ENCODE measurements at regions not wholly inside any gene's neighbourhood (a gene's known extent, or its start where the extent isn't known, plus 50 kb on each side); places are given as distances from the start of the nearest gene placed in this dataset.
"Not testable (repeated sequence)": the region's sequence is repeated elsewhere in the genome, so short reads cannot be mapped to it uniquely, and the experiment has no call there.

DNA sequence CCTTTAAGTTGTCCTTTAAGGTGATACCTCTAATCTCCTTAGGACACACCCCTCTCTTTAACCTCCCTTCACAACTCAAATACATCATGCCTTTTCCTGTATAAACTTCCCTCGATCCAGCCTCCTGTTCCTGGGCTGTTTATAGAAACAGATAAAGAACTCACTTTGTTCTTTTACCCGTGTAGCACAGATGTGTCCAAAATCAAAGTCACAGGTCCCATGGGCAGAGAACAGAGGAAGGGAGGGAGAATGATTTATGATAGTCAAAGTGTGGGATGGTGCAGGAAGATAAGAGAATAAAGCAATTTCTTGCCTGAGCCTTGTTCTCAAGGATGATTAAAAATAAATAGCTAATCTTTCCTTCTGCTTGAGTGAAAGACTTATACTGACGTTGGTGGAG lies 50.3 kb upstream of the CABCOCO1 start:
- DNase-seq: peak; percentile 7

DNA sequence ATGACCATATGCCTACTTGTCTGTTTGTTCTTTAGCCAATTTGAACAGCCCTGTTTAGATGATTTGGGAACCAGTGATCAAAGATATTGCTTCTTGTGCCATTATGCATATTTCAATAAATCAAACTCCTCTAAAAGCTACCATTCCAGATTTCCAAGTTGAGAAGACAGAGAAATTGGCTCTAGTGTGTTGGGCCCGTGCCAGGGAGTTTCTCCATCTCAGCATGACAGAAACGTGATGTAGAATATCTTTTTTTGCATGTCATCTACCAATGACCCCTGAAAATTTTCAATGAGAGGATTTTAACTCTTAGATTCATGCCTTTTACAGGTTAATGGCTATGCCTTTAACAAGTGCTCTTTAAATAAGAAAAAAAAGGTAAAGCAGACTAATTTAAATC lies 50.7 kb upstream of the CABCOCO1 start:
- no peak for DNase-seq

DNA sequence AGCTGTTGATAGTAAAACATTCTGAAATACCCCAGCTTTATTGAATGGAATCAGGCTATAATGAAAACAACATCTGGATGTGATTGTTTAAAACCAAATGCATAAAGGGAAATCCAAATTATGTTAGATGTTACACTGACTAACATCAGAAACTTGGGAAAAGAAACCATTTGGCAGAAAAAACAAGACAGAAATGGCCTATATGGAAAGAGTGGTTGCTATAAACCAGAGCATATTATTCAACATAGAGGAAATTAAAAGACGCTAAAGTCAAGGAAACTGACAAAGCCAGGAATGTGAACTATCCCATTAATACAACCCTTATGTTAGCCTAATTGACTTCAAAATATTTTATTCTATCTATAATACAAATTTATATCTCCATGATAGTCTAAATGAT lies 53.0 kb upstream of the CABCOCO1 start:
- DNase-seq: no peak

DNA sequence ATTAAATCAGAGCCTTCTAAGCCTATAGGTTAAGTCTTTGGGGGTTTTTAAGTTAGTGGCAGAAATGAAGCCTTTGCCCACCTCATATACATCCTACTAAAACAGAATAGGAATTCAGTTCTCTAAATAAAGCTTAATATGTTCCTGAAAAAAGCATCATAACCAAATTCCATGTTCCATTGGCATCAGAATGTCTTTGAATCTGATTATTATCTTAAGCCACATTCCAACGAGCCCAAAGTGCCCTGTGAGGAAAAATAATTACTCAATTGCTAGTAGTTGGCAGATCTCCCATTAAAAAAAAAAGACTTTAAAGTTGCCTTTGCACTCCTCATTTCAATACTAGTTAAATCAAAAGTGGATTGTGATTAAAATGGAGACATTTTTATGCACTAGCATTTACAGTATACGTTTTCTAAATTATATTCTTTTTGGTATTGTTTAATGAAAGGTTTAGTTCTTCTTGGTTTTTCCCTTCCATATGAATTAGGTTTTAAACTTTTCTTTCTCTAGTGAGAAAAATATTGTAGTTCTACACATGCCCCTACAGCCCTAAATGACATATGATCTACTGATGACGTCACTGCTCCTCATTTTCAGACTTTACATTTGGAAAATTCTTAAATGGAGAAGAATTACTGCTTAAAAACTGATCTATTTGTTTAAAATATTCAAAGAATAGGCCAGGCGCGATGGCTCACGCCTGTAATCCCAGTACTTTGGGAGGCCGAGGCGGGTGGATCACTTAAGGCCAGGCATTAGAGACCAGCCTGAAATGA lies 54.3 kb upstream of the CABCOCO1 start:
- DNase-seq: no peak

DNA sequence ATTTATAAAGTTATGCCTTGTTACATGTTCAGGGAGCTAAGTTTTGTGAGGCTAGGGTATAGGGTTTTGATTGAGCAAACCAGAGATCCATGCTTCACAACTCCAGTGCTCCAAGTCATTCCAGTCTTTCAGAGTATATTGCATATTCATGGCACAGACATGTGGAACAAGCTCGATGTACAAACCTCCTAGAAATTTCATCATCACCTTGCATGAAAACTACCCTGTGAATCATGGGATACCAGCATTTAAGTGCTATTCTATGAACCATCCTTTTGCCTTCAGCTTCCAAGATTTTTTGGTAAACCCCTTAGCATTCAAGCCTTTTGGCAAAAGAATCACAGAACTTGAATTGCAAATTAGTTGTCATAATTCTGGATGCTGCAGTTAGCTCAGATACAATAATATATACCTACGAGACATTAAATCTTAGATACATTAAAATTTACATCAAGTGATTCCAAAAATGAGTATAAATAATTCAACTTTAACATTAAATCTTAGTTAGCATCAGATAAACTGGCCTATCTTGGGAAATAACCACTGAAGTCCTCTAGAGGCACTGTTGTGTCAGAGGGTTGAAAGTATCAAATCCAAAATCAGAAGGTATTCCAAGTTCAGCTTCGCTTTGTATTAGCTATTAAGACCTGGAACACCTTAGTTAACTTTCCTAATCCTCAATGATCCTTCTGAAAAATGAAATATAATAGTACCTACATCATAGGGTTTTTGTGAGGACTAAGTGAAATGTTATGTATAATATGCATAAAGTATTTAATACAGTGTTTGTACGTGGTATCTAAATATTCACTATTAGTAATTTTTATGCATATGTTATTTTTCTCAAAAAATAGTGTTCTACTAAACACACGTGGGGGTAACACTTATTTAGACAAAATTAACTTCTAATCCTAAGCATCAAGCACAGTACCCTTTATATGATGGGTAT lies 55.5 kb upstream of the CABCOCO1 start:
- peak; percentile 32 for DNase-seq

DNA sequence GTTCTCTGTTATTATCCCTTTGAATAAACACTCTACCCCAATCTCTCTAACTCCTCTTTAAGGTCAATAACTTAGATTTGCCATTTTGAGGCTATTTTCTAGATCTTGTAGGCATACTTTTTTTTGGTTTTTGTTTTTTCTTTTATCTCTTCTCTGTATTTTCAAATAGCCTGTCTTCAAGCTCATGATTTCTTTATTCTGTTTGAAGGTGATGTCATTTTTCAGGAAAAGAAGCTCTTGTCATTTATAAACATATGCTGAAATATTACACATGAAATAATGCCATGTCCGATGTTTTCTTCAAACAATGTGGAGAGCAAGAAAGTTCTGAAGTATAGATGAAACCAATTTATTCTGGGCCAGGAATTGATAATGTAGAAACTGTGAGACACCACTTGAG lies 57.5 kb upstream of the CABCOCO1 start:
- no peak for DNase-seq

DNA sequence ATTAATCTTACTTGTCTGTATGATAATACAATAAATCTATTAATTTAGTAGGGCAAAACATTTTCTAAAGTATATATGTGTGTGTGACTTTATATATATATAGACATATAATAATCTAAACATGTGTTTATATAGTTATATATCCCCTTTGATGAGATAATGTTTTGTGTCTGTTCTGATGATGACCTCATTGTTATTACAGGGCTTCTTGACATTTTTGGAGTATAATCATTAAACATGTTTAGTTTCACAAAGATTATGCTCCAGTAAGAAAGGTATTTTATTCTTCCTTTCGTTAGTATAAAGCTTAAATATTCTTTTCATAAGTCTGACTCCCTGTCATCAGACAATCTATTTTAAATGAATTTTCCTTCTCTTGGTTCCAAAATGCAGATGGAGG lies 62.3 kb upstream of the CABCOCO1 start:
- DNase-seq: no peak

DNA sequence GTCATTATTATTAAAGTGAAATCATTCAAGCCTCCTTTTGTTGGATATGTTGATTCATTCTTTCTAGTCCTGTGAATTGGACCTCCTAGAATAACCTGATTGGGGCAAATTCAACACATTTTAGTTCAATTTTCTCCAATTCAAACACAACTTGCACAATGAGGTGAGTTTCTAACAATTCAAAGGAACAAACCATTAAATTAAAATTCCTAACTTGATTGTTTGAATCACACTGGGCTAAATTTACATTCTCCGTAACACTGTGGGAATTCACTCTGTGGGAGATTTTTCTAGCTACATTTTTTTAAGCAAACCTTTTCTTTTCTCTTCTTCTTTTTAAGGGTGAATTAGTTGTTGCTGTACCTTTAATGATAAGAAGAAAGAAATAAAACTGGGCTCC lies 68.3 kb upstream of the CABCOCO1 start:
- no peak for DNase-seq

DNA sequence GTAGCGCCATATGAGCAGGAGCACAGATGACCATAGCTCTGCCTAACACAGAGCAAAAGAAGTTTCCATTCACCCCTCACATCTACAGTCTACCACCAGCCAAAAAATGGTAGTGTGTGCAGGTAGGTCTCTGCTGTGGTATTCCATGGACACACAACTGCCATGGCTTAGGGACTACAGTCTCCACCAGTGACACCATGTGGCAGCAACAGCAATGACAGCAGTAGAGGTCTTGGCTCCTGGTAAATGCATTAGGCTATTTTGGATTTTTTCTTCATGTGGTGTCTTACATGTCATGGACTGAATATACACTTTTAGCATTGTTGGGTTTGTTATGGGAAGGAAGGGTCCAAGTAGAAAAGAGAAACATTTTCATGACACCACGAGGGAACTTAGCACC lies 70.1 kb upstream of the CABCOCO1 start:
- peak; percentile 43 for DNase-seq

DNA sequence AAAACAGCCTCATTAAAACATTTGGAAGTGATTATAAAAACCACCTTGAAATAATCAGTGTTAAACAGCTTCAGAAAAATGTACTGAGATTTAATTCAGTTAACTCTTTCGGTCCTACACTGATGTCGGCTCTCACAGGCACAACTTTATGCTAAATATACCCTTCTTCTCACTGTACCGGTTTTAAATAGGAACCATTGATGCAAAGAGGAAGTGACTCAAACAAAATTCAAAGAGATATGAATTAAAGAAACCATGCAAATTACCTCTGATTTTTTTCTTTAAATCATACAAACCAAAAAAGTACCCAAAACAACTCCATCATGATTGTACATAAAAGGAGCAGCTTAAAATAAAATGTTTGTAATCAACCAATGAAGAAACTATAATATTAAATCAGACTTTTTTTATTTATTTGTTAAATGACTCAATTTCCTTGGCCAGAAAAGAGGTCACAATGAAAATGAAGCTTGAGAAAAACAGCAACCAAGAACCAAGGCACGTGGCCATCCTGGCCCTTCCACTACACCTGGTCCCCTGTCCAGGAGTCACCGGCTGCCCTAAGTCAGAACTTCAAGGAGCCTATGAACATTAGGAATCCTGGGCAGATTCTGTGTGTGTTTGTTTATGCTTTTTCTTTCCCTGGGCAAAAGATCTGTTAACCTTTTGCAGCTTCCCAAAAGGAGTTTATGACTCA lies 73.0 kb upstream of the CABCOCO1 start:
- DNase-seq: no peak

DNA sequence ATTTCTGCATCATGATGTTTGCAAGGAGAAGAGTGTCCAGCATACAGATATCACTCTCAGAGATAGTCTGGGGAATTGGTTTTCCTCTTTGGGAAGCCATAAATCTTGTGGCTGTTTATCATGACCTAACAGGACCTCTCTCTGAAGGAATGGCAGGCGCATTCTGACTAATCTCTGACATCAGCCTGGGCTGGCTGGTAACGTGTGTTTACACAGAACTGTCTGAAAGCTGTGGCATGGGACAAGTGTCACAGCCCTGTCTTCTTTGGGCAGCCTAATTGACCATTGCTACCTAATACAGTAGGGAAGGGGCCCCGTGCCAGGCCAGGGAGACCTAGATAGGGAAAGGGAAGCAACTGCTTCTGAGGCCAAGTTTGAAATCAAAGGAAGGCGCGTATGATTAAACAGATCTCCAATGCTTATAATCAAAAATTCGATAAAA lies 73.9 kb upstream of the CABCOCO1 start:
- DNase-seq: peak; percentile 82

DNA sequence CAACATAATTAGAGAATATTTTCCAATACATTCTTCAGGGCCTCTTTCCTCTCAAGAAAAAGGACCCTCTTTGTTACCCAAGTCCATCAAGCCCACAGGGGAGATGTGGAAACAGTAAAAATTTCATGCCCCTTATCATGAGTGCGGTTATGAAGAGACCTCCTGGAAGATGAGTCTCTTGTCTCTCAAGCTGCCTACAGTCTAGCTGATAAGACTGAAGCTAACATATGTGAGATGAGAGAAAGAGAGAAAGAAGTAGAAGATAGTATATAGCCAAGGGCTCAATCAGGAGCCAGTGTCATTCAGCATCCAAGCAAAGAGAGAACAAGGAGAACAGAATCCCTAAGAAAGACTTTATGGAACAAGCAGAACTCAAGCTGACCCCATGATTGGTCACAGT lies 75.9 kb upstream of the CABCOCO1 start:
- no peak for DNase-seq

DNA sequence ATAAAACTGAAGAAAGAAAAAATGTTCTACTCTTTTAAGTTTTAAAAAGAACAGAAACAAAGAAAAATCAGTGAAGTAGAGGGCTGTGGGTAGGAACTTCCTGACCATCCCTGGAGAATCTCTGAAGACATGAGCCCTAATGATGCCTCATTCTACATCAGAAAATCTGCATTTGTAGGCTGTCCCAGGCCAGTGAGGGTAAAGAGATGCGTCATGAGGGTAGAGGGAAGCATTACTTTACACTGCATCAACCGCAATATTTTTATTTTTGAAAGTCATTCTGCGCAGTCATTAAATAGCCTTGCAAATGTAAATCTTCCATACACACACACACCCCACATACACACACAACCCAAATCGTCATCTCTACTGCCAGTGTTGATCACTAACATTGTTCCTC lies 82.1 kb upstream of the CABCOCO1 start:
- no peak for DNase-seq

DNA sequence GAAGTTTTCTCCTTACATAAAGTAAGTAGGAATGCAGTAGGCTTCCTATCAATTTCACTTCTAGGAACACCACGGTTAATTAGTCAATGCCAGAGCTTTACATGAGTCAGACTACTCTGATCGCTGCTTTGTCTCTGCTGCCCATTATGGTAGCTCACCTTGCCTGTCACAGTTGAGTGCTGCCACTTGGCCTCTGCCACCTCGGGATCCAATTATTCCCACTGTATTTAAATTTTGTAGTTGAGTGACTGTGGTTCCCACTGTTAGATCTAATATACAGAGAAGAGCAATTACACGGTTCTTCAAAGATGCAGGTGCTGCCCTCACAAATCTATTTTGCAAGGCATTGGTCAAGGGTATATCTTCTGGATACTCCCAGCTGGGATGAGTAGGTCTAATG lies 92.5 kb upstream of the CABCOCO1 start:
- not testable (repeated sequence) for DNase-seq

DNA sequence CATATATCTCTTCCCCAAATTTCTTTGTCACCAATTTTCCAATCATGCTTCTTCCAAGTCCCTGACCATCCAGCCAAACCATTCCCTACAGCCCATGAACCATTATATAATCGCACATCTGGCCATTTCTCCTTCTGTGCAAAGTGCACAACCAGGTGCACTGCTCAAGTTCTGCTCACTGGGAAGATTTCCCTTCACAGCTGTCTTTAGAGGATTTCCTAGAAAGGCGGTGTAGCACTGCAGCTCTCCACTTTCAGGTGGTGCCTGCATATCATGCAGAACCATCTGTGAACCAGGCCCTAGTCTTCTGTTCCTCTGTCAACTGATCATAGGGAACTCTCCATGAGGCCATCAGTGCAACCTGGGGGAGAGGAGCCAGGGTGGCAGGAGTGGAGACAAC lies 95.0 kb upstream of the CABCOCO1 start:
- DNase-seq: no peak

DNA sequence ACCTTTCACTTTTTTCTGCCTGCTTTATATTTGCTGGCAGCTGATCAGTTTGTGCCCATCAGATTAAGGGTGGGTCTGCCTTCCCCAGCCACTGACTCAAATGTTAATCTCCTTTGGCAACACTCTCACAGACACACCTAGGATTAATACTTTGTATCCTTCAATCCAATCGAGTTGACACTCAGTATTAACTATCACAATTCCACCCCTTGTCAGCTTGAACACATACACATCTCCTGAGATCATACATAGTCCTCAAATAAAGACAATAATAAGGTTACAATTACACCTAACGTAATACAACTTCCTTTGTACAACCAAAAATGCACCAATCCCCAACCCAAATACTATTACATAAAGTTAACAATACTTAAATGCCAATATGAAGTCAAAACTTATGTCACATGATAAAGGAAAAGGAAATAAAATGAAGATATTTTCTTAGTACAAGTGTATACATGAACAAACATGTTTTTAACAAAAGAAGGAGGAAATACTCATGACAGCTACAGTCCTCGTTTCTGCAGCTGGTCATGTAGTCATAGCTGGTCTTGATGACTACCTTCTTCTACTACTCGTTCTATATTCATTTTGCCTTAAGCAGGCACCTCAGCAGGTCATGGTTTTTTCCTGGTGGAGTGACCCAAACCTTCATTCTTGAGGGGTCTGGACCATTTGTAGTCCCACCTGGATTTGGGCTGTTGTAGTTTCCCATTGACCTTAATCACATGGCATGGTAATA lies 96.7 kb upstream of the CABCOCO1 start:
- DNase-seq: peak; percentile 62

DNA sequence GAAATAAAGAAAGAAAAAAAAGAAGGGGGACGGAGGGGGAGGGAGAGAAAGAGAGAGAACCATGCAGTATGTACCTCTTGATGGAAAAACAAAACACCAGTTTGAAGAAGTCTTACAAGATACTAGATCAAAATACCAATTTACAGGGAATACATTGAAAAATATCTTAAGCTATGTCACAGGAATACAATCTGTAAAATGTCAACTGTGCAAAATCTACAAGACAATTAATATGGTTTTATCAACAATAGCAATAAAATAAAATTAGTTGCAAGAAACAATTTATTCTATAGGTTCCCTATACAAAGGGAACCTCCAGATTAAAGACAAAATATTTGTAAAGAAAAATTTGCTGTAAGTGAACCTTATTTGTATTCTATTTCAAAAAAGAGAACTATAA lies 98.3 kb upstream of the CABCOCO1 start:
- DNase-seq: no peak

DNA sequence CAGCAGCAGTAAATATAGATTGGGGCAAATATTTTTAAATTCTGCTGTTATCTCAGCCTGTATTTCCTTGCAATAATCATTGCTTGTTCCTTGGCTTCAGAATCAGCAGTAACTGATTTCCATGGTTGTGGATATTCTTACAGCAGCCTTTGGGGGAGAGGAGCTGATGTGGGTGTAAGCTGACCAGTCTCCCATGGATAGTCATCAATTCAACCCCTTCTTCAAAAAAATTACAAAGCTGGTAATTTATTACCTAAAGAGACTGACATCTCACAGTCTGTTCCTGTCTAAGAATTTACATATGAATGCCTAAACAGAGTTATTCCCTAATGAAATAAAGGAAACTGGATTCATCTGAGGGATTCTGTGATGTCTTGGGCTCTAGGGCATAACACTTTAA lies 103.1 kb upstream of the CABCOCO1 start:
- no peak for DNase-seq

DNA sequence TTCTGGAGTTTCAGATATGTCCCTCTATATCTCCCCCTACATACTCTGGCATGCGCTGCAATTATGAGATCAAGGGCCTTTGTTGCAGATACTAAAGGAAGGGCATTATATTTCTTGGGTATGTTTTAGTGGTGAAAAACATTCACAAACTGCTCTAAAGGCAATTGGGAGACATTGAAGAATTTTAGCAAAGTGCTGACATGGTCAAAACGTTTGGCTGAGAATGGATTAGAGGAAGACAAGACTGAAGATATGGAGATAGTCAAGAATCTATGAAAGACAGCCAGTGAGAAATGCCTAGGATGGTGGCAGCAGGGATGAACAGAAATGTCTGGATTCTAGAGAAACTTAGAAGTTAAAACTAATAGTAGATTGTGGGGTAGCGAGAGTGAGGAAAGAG lies 104.5 kb upstream of the CABCOCO1 start:
- DNase-seq: no peak

DNA sequence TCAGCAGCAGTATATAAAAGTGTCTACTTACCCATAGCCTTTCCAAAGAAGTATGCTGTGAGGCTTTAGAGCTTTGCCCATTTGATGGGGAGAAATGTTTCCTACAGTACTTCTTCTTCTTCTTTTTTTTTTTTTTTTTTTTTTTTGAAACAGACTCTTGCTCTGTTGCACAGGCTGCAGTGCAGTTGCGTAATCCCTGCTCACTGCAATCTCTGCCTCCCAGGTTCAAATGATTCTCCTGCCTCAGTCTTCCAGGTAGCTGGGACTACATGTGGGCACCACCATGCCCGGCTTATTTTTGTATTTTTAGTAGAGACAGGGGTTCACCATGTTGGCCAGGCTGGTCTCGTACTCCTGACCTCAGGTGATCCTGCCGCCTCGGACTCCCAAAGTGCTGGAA lies 101.7 kb upstream of the TMEM26 start:
- no peak for DNase-seq

DNA sequence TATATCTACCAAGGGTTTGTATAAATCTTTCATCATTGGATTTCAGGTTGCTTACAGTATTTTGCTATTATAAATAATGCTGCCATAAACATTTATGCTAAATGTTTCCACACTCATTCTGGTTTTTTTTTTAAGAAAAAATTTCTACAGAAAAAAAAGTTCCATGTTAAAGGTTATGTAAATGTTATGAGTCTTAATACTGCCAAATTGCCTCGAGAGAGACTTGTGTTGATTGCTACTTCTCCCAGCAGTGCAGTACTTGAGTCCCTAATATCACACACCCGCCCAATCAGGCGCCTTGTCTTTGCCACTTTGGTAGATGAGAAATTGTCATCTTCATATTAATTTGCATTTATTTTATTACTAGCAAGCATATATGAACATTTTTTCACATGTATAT lies 96.7 kb upstream of the TMEM26 start:
- no peak for DNase-seq

DNA sequence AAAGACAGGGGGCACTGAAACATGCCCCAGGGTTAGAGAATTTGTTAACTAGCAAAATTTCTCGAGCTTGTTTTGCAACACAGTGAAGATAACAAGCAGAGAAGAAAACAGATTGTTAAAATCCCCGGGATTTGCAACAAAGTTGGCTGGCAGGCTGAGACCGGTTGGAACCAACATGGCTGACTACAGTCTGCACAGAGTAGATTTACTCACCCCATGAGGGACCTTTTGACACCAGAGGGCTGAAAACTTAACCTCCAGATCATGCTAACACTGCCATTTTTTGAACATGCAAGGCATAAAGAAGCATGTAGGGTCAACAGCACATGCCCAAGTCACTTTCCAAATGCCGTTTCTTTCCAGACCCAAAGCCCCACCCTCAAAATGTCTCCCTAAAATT lies 95.2 kb upstream of the TMEM26 start:
- no peak for DNase-seq

DNA sequence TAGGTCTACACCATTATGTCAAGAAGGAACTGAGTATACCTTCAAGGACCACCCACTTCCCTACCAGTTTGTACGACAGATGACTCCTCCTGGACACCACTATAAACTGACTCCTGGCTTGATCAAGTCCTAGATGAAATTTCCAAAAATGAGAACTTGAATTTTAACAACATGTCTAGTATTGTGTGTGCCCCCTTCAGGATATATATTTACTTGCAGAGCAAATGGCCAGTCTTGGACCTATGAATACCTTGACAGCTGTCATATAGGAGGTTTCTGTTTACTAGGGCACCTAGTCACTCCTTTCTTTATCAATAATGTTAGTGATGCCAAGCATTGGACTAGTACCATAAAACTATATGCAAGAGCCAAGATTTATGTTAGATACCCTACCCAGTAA lies 94.1 kb upstream of the TMEM26 start:
- no peak for DNase-seq

Data from NCI-H82 (cell line).